Smooth muscle cell (in vitro differentiated cells): ENCODE measurements at regions not wholly inside any gene's neighbourhood (a gene's known extent, or its start where the extent isn't known, plus 50 kb on each side); places are given as distances from the start of the nearest gene placed in this dataset.

ENCODE experiments used
- DNase-seq: peaks from one replicate; lab custom pipeline; 2025; ENCODE audit not compliant: unreplicated experiment; lab: John Stamatoyannopoulos, UW
- H2AFZ ChIP-seq: fragments of 200-600 bp; sonication (generic); 2 replicates; pipeline ENCODE4 v1.6.0; 2016; ENCODE audit warnings: antibody characterized with exemption, low read depth, mild to moderate bottlenecking
- H3F3A ChIP-seq: fragments of 200-600 bp; sonication (generic); 2 replicates; pipeline ENCODE4 v1.6.0; 2017; ENCODE audit warnings: antibody characterized with exemption, low read depth
- H3K27ac ChIP-seq: fragments of 200-600 bp; sonication (generic); 2 replicates; pipeline ENCODE4 v1.5.1; 2016; ENCODE audit warnings: low read depth, mild to moderate bottlenecking
- H3K27me3 ChIP-seq: fragments of 200-600 bp; sonication (generic); 2 replicates; pipeline ENCODE4 v1.6.1; 2016; ENCODE audit warnings: low read depth, mild to moderate bottlenecking
- H3K36me3 ChIP-seq: fragments of 200-600 bp; sonication (generic); 2 replicates; pipeline ENCODE4 v1.5.1; 2016; ENCODE audit warnings: low read depth
- H3K4me1 ChIP-seq: fragments of 200-600 bp; sonication (generic); 2 replicates; pipeline ENCODE4 v1.5.1; 2016; ENCODE audit warnings: low read depth
- H3K4me2 ChIP-seq: fragments of 200-600 bp; sonication (generic); 2 replicates; pipeline ENCODE4 v1.6.0; 2016; ENCODE audit warnings: mild to moderate bottlenecking
- H3K4me3 ChIP-seq: fragments of 200-600 bp; sonication (generic); 2 replicates; pipeline ENCODE4 v1.5.1; 2016; ENCODE audit warnings: mild to moderate bottlenecking
- H3K79me2 ChIP-seq: fragments of 200-600 bp; sonication (generic); 2 replicates; pipeline ENCODE4 v1.6.0; 2016; ENCODE audit warnings: low read depth, mild to moderate bottlenecking
- H3K9ac ChIP-seq: fragments of 200-600 bp; sonication (generic); 2 replicates; pipeline ENCODE4 v1.6.0; 2016; ENCODE audit warnings: low read depth
- H3K9me3 ChIP-seq: fragments of 200-600 bp; sonication (generic); replicated peaks from 2 replicates; pipeline ENCODE4 v1.5.1; 2016; ENCODE audit warnings: low read depth
- H4K20me1 ChIP-seq: fragments of 200-600 bp; sonication (generic); 2 replicates; pipeline ENCODE4 v1.6.0; 2016; ENCODE audit warnings: low read depth
- CTCF ChIP-seq: fragments of 200-600 bp; sonication (generic); IDR thresholded peaks from 2 replicates; pipeline ENCODE4 v1.5.1; 2017; ENCODE audit warnings: borderline replicate concordance, mild to moderate bottlenecking, antibody characterized with exemption; ENCODE audit not compliant: insufficient read depth, poor library complexity, severe bottlenecking
- WGBS: methylation state at CpG from one replicate; pipeline ENCODE4 v1.1.7; 2016; ENCODE audit warnings: low lambda C conversion rate; 5-methylcytosine and 5-hydroxymethylcytosine counted together

- H3K27me3 ChIP-seq, result peaks cover 1% of the 10 kb centered on the region
- no peaks in the 10 kb centered on the region for H4K20me1 ChIP-seq
- no peaks in the 10 kb centered on the region for H3K36me3 ChIP-seq
- H3K4me2 ChIP-seq, result no peak overlapping the region
- H3K79me2 ChIP-seq, result no peaks in the 10 kb centered on the region
- H2AFZ ChIP-seq, result no peak overlapping the region
- H3K9me3 ChIP-seq, result no peaks in the 10 kb centered on the region
- H3K27ac ChIP-seq, result no peak overlapping the region
- WGBS, result 89% methylated on average over 23 of the region's 23 CpGs
- no peaks in the 10 kb centered on the region for H3F3A ChIP-seq
- H3K4me1 ChIP-seq, result no peaks in the 10 kb centered on the region
- no peak overlapping the region for H3K9ac ChIP-seq
- no peak overlapping the region for H3K4me3 ChIP-seq
- DNase-seq, result no peak
- no peak for TF ChIP-seq CTCF
Observed at GRCh38 chr22:49035818-49036457, 791.7 kb downstream of the BRD1 start.

- Histone ChIP-seq H3K9me3 (no peaks in the 10 kb centered on the region), H3K27ac (no peak overlapping the region), H3K27me3 (no peaks in the 10 kb centered on the region), H3K79me2 (no peaks in the 10 kb centered on the region), H3K9ac (no peak overlapping the region), H3K4me1 (no peaks in the 10 kb centered on the region), H3K36me3 (no peaks in the 10 kb centered on the region), H3K4me2 (no peak overlapping the region), H3K4me3 (no peak overlapping the region), H2AFZ (no peak overlapping the region), H3F3A (no peaks in the 10 kb centered on the region), H4K20me1 (no peaks in the 10 kb centered on the region)
- no peak for TF ChIP-seq CTCF
- WGBS, result 90% methylated on average over 25 of the region's 30 CpGs
- DNase-seq, result no peak
Observed at GRCh38 chr22:49034836-49035817, 792.5 kb downstream of the BRD1 start.

- Histone ChIP-seq H3K4me1 (no peaks in the 10 kb centered on the region), H3K9me3 (no peaks in the 10 kb centered on the region), H3K4me3 (no peak overlapping the region)
Observed at GRCh38 chr22:49033616-49034015, 794.1 kb downstream of the BRD1 start.

More at GRCh38 chr22:49033616-49034015, 794.1 kb downstream of the BRD1 start:
- Histone ChIP-seq H3K36me3 (no peaks in the 10 kb centered on the region), H3K27me3 (no peaks in the 10 kb centered on the region), H3K9ac (no peak overlapping the region), H4K20me1 (no peaks in the 10 kb centered on the region), H3K4me2 (no peak overlapping the region), H3K27ac (no peak overlapping the region), H2AFZ (no peak overlapping the region), H3F3A (no peaks in the 10 kb centered on the region), H3K79me2 (no peaks in the 10 kb centered on the region)
- no peak for TF ChIP-seq CTCF
- 96% methylated on average over 9 of the region's 9 CpGs for WGBS
- no peak for DNase-seq
